PC-3 (cell line): ENCODE measurements at regions not wholly inside any gene's neighbourhood (a gene's known extent, or its start where the extent isn't known, plus 50 kb on each side); places are given as distances from the start of the nearest gene placed in this dataset.

Experiments
- ATAC-seq: fragments of 200-7000 bp; cut with Tn5 transposase; 2 replicates; pipeline ENCODE4 v1.9.1; 2020; ENCODE audit warnings: mild to moderate bottlenecking, moderate library complexity
- BruUV-seq: library from RNA; stranded (reverse); fragments of 400-500 nt; replicated peaks from 2 replicates; lab custom pipeline; 2021; lab: Mats Ljungman, UMichigan
- CTCF ChIA-PET: fragments of 300-600 bp; sonication (Branson Sonifier 250); formaldehyde crosslinking; loops from one replicate; lab custom pipeline; 2022; ENCODE audit warnings: antibody characterized with exemption; lab: Charles Lee
- POLR2A ChIA-PET: fragments of 300-600 bp; sonication (Branson Sonifier 250); formaldehyde crosslinking; loops from one replicate; lab custom pipeline; 2022; ENCODE audit warnings: antibody characterized with exemption; ENCODE audit not compliant: unreplicated experiment; lab: Charles Lee
- DNase-seq: peaks from one replicate; pipeline ENCODE4 v3.0.0-alpha.2; 2015
- H2AFZ ChIP-seq: fragments of 300-600 bp; sonication (generic); 2 replicates; pipeline ENCODE4 v1.6.0; 2016; ENCODE audit warnings: antibody characterized with exemption, low read length
- H3F3A ChIP-seq: fragments of 300-600 bp; sonication (generic); one replicate; pipeline ENCODE4 v1.6.0; 2017; ENCODE audit warnings: antibody characterized with exemption, low read length, control low read depth, mild to moderate bottlenecking; ENCODE audit not compliant: unreplicated experiment
- H3K27ac ChIP-seq: fragments of 300-600 bp; sonication (generic); 2 replicates; pipeline ENCODE4 v1.5.1; 2016; ENCODE audit warnings: mild to moderate bottlenecking, low read length
- H3K27me3 ChIP-seq: fragments of 300-600 bp; sonication (generic); 2 replicates; pipeline ENCODE4 v1.6.1; 2016; ENCODE audit warnings: low read length, mixed read lengths
- H3K36me3 ChIP-seq: fragments of 300-600 bp; sonication (generic); 2 replicates; pipeline ENCODE4 v1.6.1; 2016; ENCODE audit warnings: low read depth, mixed run types, low read length, mixed read lengths
- H3K4me1 ChIP-seq: fragments of 300-600 bp; sonication (generic); 2 replicates; pipeline ENCODE4 v1.5.1; 2016; ENCODE audit warnings: low read length; ENCODE audit not compliant: insufficient read depth
- H3K4me2 ChIP-seq: fragments of 300-600 bp; sonication (generic); 2 replicates; pipeline ENCODE4 v1.6.0; 2016; ENCODE audit warnings: low read length
- H3K4me3 ChIP-seq: fragments of 300-600 bp; sonication (generic); 2 replicates; pipeline ENCODE4 v1.5.1; 2016; ENCODE audit warnings: mild to moderate bottlenecking, low read length, mixed read lengths
- H3K79me2 ChIP-seq: fragments of 300-600 bp; sonication (generic); 2 replicates; pipeline ENCODE4 v1.6.1; 2017; ENCODE audit warnings: low read length, mixed read lengths
- H3K9ac ChIP-seq: fragments of 300-600 bp; sonication (generic); 2 replicates; pipeline ENCODE4 v1.6.0; 2016; ENCODE audit warnings: mild to moderate bottlenecking, low read length
- H3K9me2 ChIP-seq: fragments of 300-600 bp; sonication (generic); replicated peaks from 2 replicates; pipeline ENCODE4 v1.6.1; 2016; ENCODE audit warnings: mixed run types, low read length, mixed read lengths
- H3K9me3 ChIP-seq: fragments of 300-600 bp; sonication (generic); 2 replicates; pipeline ENCODE4 v1.6.1; 2016; ENCODE audit warnings: low read length, mixed read lengths
- H4K20me1 ChIP-seq: fragments of 300-600 bp; sonication (generic); 2 replicates; pipeline ENCODE4 v1.6.1; 2016; ENCODE audit warnings: low read length, mixed read lengths
- EZH2 ChIP-seq: fragments of 300-600 bp; sonication (generic); IDR thresholded peaks from one replicate; pipeline ENCODE4 v1.6.1; 2017; ENCODE audit warnings: antibody characterized with exemption, mild to moderate bottlenecking, low read length; ENCODE audit not compliant: unreplicated experiment
- EZH2phosphoT487 ChIP-seq: fragments of 300-600 bp; sonication (generic); IDR thresholded peaks from 2 replicates; pipeline ENCODE4 v1.6.1; 2018; ENCODE audit warnings: mild to moderate bottlenecking, antibody characterized with exemption, low read length, borderline replicate concordance
- intact Hi-C: fragments of 100-400 bp; cut with micrococcal nuclease; formaldehyde crosslinking; loops from 2 replicates; pipeline ENCODE4 v1.9.0; 2023
- TF ChIP-seq, protein P1 (sequence below): fragments of 300-600 bp; sonication (generic); conservative IDR thresholded peaks from 2 replicates; pipeline ENCODE4 v1.5.1; 2017; ENCODE audit warnings: antibody characterized with exemption, low read depth, mild to moderate bottlenecking, low read length

DNA sequence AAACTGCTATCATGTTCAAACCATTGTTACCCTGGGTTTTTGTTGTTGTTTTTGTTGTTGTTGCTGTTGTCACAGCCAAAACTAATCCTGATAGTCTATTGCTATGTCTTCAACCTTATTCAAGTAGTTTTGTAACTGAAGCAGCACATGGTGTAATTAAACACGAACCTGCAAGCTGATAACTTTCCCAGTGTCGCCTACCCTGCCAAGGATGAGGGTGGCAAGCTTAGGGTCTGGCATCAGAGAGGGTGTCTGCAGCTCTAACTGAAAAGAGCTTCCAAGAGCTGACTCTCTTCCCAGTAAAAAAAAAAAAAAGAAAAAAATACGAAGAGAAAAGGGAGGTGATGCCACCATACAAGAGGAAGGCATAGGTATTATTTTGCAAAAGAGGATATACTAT, 86.3 kb upstream of the BCL2L14 start:
- no TSS peak for BruUV-seq
- H4K20me1 ChIP-seq = no peaks in the 10 kb centered on the region
- H3K9me3 ChIP-seq = no peaks in the 10 kb centered on the region
- DNase-seq (no peak), ATAC-seq (no peak)
- TF ChIP-seq, protein P1, sequence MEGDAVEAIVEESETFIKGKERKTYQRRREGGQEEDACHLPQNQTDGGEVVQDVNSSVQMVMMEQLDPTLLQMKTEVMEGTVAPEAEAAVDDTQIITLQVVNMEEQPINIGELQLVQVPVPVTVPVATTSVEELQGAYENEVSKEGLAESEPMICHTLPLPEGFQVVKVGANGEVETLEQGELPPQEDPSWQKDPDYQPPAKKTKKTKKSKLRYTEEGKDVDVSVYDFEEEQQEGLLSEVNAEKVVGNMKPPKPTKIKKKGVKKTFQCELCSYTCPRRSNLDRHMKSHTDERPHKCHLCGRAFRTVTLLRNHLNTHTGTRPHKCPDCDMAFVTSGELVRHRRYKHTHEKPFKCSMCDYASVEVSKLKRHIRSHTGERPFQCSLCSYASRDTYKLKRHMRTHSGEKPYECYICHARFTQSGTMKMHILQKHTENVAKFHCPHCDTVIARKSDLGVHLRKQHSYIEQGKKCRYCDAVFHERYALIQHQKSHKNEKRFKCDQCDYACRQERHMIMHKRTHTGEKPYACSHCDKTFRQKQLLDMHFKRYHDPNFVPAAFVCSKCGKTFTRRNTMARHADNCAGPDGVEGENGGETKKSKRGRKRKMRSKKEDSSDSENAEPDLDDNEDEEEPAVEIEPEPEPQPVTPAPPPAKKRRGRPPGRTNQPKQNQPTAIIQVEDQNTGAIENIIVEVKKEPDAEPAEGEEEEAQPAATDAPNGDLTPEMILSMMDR = no peak
- TF ChIP-seq EZH2 = no peak
- no peak for TF ChIP-seq EZH2phosphoT487
- no peaks in the 10 kb centered on the region for H3K9me2 ChIP-seq
- H3K27me3 ChIP-seq = no peaks in the 10 kb centered on the region
- ChIA-PET CTCF (no interaction called here), POLR2A (no interaction called here)
- H3K27ac ChIP-seq = no peak overlapping the region
- no peaks in the 10 kb centered on the region for H3K79me2 ChIP-seq
- H3K4me3 ChIP-seq = no peak overlapping the region
- no peak overlapping the region for H3K9ac ChIP-seq
- no peaks in the 10 kb centered on the region for H3K36me3 ChIP-seq
- H2AFZ ChIP-seq = no peak overlapping the region
- no peaks in the 10 kb centered on the region for H3F3A ChIP-seq
- H3K4me2 ChIP-seq = no peak overlapping the region
- intact Hi-C loops = no loop called here
- H3K4me1 ChIP-seq = peaks cover 30% of the 10 kb centered on the region

DNA sequence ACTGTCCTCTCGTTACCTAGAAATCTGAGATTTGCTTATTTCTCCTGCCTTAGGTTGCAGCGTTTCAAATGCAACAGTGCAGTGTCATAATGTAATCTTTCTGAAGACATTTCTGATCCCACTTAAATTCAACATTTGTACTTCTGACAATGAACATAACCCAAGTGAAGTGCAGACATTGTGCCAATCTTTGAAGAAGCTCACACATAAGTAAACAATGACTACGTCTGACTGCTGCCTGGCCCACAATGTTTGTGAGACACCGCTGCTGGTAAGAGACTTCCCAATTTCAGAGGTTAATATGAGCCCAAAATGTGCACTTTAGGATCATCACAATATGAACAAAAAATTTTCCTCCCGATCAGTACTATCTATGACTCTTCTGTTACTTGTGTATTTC, 84.6 kb upstream of the BCL2L14 start:
- ATAC-seq (peak; percentile 82), DNase-seq (peak; percentile 59)
- intact Hi-C loops = no loop called here
- no peaks in the 10 kb centered on the region for H3F3A ChIP-seq
- H3K79me2 ChIP-seq = no peaks in the 10 kb centered on the region
- BruUV-seq = no TSS peak
- peak overlapping the region; percentile 17; the same call in 1 of the 2 replicates for H3K4me2 ChIP-seq
- H3K9me3 ChIP-seq = no peaks in the 10 kb centered on the region
- H3K4me3 ChIP-seq = no peak overlapping the region
- H3K9ac ChIP-seq = no peak overlapping the region
- peaks cover 17% of the 10 kb centered on the region; the same call in 1 of the 2 replicates for H3K4me1 ChIP-seq
- ChIA-PET POLR2A (no interaction called here), CTCF (no interaction called here)
- no peak overlapping the region for H3K27ac ChIP-seq
- TF ChIP-seq, protein P1 = no peak
- TF ChIP-seq EZH2phosphoT487 (no peak), EZH2 (no peak)
- no peaks in the 10 kb centered on the region for H3K27me3 ChIP-seq
- no peaks in the 10 kb centered on the region for H3K9me2 ChIP-seq
- H2AFZ ChIP-seq = 0 out of 2 replicates have a peak overlapping the region, but pooled peaks have one; percentile 22
- H3K36me3 ChIP-seq = no peaks in the 10 kb centered on the region
- H4K20me1 ChIP-seq = no peaks in the 10 kb centered on the region

DNA sequence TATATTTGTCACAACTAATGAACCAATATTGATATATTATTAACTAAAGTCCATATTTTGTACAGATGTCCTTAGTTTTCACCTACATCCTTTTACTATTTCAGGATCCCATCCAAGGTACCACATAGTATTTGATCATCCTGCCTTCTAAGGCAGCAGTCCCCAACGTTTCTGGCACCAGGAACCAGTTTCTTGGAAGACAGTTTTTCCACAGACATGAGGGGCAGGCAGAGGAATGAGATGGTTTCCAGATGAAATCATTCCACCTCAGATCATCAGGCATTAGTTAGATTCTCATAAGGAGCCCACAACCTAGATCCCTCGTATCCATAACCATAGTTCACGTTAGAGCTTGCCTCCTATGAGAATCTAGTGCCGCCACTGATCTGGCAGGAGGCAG, 82.8 kb upstream of the BCL2L14 start:
- BruUV-seq = no TSS peak
- Histone ChIP-seq H3K79me2 (no peaks in the 10 kb centered on the region), H2AFZ (no peak overlapping the region), H3K9ac (no peak overlapping the region), H3K4me3 (no peak overlapping the region), H3K9me3 (no peaks in the 10 kb centered on the region), H3K9me2 (no peaks in the 10 kb centered on the region), H3K27ac (no peak overlapping the region), H3K27me3 (no peaks in the 10 kb centered on the region), H3K4me1 (peaks cover 12% of the 10 kb centered on the region; the same call in 1 of the 2 replicates), H4K20me1 (no peaks in the 10 kb centered on the region), H3K4me2 (no peak overlapping the region), H3F3A (no peaks in the 10 kb centered on the region), H3K36me3 (no peaks in the 10 kb centered on the region)
- POLR2A ChIA-PET = no interaction called here
- DNase-seq (no peak), ATAC-seq (no peak)
- CTCF ChIA-PET = no interaction called here
- intact Hi-C loops = no loop called here
- TF ChIP-seq EZH2phosphoT487 = no peak
- no peak for TF ChIP-seq EZH2
- TF ChIP-seq, protein P1 = no peak
